Endothelial cell (in vitro differentiated cells): ENCODE measurements at regions not wholly inside any gene's neighbourhood (a gene's known extent, or its start where the extent isn't known, plus 50 kb on each side); places are given as distances from the start of the nearest gene placed in this dataset.

Experiments
- DNase-seq: peaks from one replicate; pipeline ENCODE4 v3.0.0; 2021; ENCODE audit warnings: low spot score
- H3K27ac Mint-ChIP-seq: one replicate; pipeline ENCODE4 v1.8.0; 2021; ENCODE audit warnings: mixed read lengths, inconsistent platforms; ENCODE audit not compliant: unreplicated experiment
- H3K27me3 Mint-ChIP-seq: one replicate; pipeline ENCODE4 v1.8.0; 2021; ENCODE audit warnings: mild to moderate bottlenecking, moderate library complexity, mixed read lengths, inconsistent platforms; ENCODE audit not compliant: unreplicated experiment
- H3K36me3 Mint-ChIP-seq: one replicate; pipeline ENCODE4 v1.8.0; 2021; ENCODE audit warnings: mild to moderate bottlenecking, low read depth, mixed read lengths, inconsistent platforms; ENCODE audit not compliant: unreplicated experiment
- H3K4me1 Mint-ChIP-seq: one replicate; pipeline ENCODE4 v1.8.0; 2021; ENCODE audit warnings: mild to moderate bottlenecking, mixed read lengths, inconsistent platforms; ENCODE audit not compliant: unreplicated experiment
- H3K4me3 Mint-ChIP-seq: one replicate; pipeline ENCODE4 v1.8.0; 2021; ENCODE audit warnings: mild to moderate bottlenecking, mixed read lengths, inconsistent platforms; ENCODE audit not compliant: unreplicated experiment
- H3K9me3 Mint-ChIP-seq: one replicate; pipeline ENCODE4 v1.8.0; 2021; ENCODE audit warnings: mixed read lengths, inconsistent platforms; ENCODE audit not compliant: unreplicated experiment
- TF ChIP-seq, protein P1 (sequence below): fragments of 200-600 bp; sonication (generic); IDR thresholded peaks from one replicate; pipeline ENCODE4 v1.5.0; 2021; ENCODE audit warnings: antibody characterized with exemption; ENCODE audit not compliant: unreplicated experiment

DNA sequence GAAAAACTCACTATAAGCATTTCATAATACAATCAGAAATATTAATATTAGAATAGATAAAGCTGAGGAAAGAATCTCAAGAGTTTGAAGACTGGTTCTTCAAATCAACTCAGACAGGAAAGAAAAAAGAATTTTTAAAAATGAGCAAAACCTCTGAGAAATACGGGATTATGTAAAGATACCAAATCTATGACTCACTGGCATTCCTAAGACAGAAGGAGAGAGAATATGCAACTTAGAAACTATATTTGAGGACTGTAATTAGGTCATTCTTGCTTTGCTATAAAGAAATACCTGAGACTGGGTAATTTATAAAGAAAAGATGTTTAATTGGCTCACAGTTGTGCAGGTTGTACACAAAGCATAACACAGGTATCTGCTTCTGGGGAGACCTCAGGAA, 665.1 kb downstream of the RNF144B start:
- Mint-ChIP-seq H3K4me3 (no peak overlapping the region), H3K27ac (no peak overlapping the region), H3K9me3 (no peaks in the 10 kb centered on the region), H3K36me3 (no peaks in the 10 kb centered on the region), H3K4me1 (no peaks in the 10 kb centered on the region), H3K27me3 (peaks cover 1% of the 10 kb centered on the region)
- TF ChIP-seq, protein P1, sequence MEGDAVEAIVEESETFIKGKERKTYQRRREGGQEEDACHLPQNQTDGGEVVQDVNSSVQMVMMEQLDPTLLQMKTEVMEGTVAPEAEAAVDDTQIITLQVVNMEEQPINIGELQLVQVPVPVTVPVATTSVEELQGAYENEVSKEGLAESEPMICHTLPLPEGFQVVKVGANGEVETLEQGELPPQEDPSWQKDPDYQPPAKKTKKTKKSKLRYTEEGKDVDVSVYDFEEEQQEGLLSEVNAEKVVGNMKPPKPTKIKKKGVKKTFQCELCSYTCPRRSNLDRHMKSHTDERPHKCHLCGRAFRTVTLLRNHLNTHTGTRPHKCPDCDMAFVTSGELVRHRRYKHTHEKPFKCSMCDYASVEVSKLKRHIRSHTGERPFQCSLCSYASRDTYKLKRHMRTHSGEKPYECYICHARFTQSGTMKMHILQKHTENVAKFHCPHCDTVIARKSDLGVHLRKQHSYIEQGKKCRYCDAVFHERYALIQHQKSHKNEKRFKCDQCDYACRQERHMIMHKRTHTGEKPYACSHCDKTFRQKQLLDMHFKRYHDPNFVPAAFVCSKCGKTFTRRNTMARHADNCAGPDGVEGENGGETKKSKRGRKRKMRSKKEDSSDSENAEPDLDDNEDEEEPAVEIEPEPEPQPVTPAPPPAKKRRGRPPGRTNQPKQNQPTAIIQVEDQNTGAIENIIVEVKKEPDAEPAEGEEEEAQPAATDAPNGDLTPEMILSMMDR = no peak
- DNase-seq = no peak

DNA sequence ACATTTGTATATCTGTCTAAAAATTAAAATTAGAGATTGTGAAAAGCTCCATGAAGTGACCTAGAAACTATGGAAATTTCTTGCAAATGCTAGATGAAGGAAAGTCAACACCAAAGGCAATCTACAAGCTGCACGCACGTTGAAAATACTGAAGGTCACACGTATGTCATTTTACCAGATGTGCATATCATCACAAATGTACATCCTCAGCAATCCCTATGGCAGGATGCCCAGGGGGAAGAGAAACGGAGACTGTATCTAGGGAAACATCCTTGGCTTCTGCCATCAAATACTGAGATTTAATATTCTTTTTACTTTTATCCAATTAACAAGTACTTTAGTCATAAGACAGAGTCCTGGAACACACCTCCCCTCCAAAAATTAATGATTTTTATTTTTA, 672.0 kb downstream of the RNF144B start:
- Mint-ChIP-seq H3K27ac (no peak overlapping the region), H3K9me3 (no peaks in the 10 kb centered on the region), H3K4me1 (no peaks in the 10 kb centered on the region), H3K36me3 (no peaks in the 10 kb centered on the region), H3K27me3 (no peaks in the 10 kb centered on the region), H3K4me3 (no peak overlapping the region)
- TF ChIP-seq, protein P1 = no peak
- DNase-seq = no peak

DNA sequence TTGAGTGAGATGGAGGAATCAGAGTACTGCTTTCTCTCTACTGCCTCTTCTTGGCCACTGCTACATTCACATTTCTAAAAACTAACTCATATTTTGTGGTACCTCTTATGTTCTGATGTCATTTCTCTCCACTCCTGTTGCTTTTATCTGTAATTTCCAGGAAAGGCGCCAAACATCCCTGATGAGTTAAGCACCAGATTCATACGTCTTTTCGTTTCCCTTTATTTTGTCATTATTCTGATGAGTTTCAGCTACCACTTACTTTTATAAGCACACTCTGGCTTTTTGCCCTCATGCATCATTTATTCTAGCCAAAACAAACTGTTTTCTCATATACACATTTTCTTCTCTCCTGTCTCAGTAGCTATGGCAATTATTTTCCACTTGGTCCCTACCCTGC, 680.0 kb downstream of the RNF144B start:
- Mint-ChIP-seq H3K4me3 (no peak overlapping the region), H3K4me1 (no peaks in the 10 kb centered on the region), H3K36me3 (no peaks in the 10 kb centered on the region), H3K9me3 (no peaks in the 10 kb centered on the region), H3K27me3 (no peaks in the 10 kb centered on the region), H3K27ac (no peak overlapping the region)
- no peak for DNase-seq
- TF ChIP-seq, protein P1 = no peak

DNA sequence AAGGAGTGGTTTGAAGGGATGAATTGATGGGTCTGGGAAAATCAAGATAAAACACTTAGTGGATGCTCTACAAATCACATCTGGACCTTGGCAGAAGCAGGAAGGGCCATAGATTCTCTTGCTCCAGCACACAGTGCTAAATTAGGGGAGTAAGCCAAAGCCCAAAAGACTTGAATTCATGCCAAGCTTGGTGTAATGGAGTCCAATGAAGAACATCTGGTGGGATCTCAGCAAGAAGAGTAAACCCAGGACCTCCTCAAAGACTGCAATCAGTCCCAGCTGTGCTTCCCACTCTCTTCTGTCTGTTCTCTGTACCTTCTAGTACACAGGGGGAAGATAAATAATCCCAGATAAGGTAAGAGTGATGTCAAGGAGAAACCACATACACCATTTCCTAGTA, 683.4 kb downstream of the RNF144B start:
- Mint-ChIP-seq H3K36me3 (no peaks in the 10 kb centered on the region), H3K4me1 (no peaks in the 10 kb centered on the region), H3K4me3 (no peak overlapping the region), H3K9me3 (no peaks in the 10 kb centered on the region), H3K27me3 (no peaks in the 10 kb centered on the region), H3K27ac (no peak overlapping the region)
- TF ChIP-seq, protein P1 = no peak
- DNase-seq = no peak

DNA sequence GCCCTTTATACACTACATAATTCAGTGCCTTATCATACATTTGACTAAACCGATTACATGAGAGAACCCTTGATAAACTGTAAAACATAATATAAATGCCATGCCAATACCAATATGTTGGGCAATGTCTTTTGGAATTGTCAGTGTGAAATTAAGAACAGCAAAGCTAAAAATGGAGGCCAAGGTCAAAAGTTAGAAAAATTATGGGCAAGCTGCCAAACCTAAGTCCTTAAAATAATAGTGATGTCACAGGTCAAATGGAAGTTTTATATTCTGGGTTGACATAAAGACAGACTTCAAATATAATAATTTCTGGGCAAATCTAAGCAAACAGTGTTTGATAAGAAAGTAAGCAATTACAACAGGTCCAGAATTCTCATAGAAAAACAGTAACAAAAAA, 696.7 kb downstream of the RNF144B start:
- no peak for DNase-seq
- Mint-ChIP-seq H3K4me1 (no peaks in the 10 kb centered on the region), H3K27me3 (no peaks in the 10 kb centered on the region), H3K4me3 (no peak overlapping the region), H3K9me3 (no peaks in the 10 kb centered on the region), H3K36me3 (no peaks in the 10 kb centered on the region), H3K27ac (no peak overlapping the region)
- TF ChIP-seq, protein P1 = no peak
